ENCODE measurements at regions not wholly inside any gene's neighbourhood (a gene's known extent, or its start where the extent isn't known, plus 50 kb on each side); places are given as distances from the start of the nearest gene placed in this dataset.

DNA sequence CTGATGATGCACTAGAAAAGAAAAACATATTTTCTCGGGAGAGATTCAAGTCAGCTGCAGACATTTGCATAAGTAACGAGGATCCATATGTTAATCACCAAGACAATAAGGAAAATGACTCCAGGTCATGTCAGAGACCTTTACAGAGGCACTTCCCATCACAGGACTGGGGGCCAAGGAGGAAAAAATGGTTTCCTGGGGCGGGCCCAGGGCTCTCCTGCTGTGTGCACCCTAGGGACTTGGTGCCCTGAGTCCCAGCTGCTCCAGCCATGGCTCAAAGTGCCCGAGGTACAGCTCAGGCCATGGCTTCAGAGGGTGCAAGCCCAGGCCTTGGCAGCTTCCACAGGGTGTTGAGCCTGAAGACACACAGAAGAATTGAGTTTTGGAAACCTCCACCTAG lies 415.4 kb upstream of the FRG1 start:
- TF ChIP-seq POLR2AphosphoS5 (IDR thresholded peaks at IDR 0.05; ENCODE audit: low read depth, low read length) (no peak), SIN3A (IDR thresholded peaks at IDR 0.05; ENCODE audit: borderline replicate concordance, insufficient read depth, low read length) (no peak)
- TF ChIP-seq, protein P1, sequence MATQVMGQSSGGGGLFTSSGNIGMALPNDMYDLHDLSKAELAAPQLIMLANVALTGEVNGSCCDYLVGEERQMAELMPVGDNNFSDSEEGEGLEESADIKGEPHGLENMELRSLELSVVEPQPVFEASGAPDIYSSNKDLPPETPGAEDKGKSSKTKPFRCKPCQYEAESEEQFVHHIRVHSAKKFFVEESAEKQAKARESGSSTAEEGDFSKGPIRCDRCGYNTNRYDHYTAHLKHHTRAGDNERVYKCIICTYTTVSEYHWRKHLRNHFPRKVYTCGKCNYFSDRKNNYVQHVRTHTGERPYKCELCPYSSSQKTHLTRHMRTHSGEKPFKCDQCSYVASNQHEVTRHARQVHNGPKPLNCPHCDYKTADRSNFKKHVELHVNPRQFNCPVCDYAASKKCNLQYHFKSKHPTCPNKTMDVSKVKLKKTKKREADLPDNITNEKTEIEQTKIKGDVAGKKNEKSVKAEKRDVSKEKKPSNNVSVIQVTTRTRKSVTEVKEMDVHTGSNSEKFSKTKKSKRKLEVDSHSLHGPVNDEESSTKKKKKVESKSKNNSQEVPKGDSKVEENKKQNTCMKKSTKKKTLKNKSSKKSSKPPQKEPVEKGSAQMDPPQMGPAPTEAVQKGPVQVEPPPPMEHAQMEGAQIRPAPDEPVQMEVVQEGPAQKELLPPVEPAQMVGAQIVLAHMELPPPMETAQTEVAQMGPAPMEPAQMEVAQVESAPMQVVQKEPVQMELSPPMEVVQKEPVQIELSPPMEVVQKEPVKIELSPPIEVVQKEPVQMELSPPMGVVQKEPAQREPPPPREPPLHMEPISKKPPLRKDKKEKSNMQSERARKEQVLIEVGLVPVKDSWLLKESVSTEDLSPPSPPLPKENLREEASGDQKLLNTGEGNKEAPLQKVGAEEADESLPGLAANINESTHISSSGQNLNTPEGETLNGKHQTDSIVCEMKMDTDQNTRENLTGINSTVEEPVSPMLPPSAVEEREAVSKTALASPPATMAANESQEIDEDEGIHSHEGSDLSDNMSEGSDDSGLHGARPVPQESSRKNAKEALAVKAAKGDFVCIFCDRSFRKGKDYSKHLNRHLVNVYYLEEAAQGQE (IDR thresholded peaks at IDR 0.05; ENCODE audit: insufficient read depth in 1 of 2, low read depth in 2 of 2, low read length in 2 of 2) = no peak
